ENCODE measurements at regions not wholly inside any gene's neighbourhood (a gene's known extent, or its start where the extent isn't known, plus 50 kb on each side); places are given as distances from the start of the nearest gene placed in this dataset.

- intact Hi-C loops (cut with micrococcal nuclease), result no loop called here
These were observed 223.5 kb upstream of the MEF2C start for GRCh38 chr5:89106480-89106879.

More at GRCh38 chr5:89106480-89106879, 223.5 kb upstream of the MEF2C start:
- Histone ChIP-seq H3K14ac (replicated peaks; ENCODE audit: low read depth, low read length) (no peak overlapping the region), H2BK15ac (ENCODE audit: low read depth, low read length) (no peak overlapping the region), H3K23ac (ENCODE audit: low read depth, low read length) (no peak overlapping the region), H3K56ac (ENCODE audit: extremely low read depth, insufficient read depth, low read length) (no peak overlapping the region), H2AK5ac (ENCODE audit: low read depth, low read length) (no peak overlapping the region), H3K36me3 (ENCODE audit: control insufficient read depth, insufficient read depth, low read length) (no peaks in the 10 kb centered on the region), H4K5ac (ENCODE audit: low read depth, low read length) (no peak overlapping the region), H3K4ac (ENCODE audit: low read depth, low read length) (no peak overlapping the region), H3K27ac (ENCODE audit: insufficient read depth, low read length) (no peak overlapping the region), H2AK9ac (replicated peaks; ENCODE audit: low read depth, low read length, poor library complexity) (no peak overlapping the region), H3K9ac (ENCODE audit: low read depth, low read length) (no peak overlapping the region), H4K20me1 (ENCODE audit: insufficient read depth, low read length) (no peaks in the 10 kb centered on the region), H4K91ac (ENCODE audit: insufficient read depth, low read depth, low read length) (no peak overlapping the region), H2BK20ac (ENCODE audit: low read depth, low read length) (no peak overlapping the region), H3K4me2 (ENCODE audit: low read depth, low read length) (no peak overlapping the region), H3K4me3 (ENCODE audit: insufficient read depth, low read depth, low read length) (no peak overlapping the region), H2BK5ac (ENCODE audit: low read depth, low read length, poor library complexity, severe bottlenecking) (no peak overlapping the region), H3K18ac (ENCODE audit: low read depth, low read length) (no peak overlapping the region), H2AFZ (replicated peaks; ENCODE audit: low read length, poor library complexity) (no peak overlapping the region), H3K79me1 (ENCODE audit: low read depth in 1 of 2, low read length in 2 of 2) (no peaks in the 10 kb centered on the region), H4K8ac (ENCODE audit: low read depth in 2 of 2, low read length in 2 of 2) (no peak overlapping the region), H3K4me1 (ENCODE audit: control insufficient read depth, insufficient read depth, low read length) (no peaks in the 10 kb centered on the region), H3K9me3 (ENCODE audit: control insufficient read depth, insufficient read depth, low read length) (no peaks in the 10 kb centered on the region), H3K27me3 (ENCODE audit: control insufficient read depth, insufficient read depth, low read length) (no peaks in the 10 kb centered on the region), H3K9me1 (ENCODE audit: insufficient read depth, low read length) (no peaks in the 10 kb centered on the region), H2BK120ac (ENCODE audit: low read depth, low read length) (no peak overlapping the region)
- DNase-seq (no peak), ATAC-seq (ENCODE audit: low read depth) (no peak)
- in situ Hi-C loops (cut with MboI; ENCODE audit: low sequenced_read_pairs) (no loop called here), dilution Hi-C loops (cut with HindIII; ENCODE audit: low sequenced_read_pairs, unreplicated experiment) (no loop called here)
- no CpG with 5 or more reads among the region's 1 CpG for WGBS, 2 experiments (ENCODE audit: extremely low coverage in 2 of 2, insufficient read length in 1 of 2)
- BruUV-seq (replicated peaks), result no TSS peak
- ChIA-PET CTCF (no interaction called here), POLR2A (ENCODE audit: unreplicated experiment) (no interaction called here)
- TF ChIP-seq RAD21 (IDR thresholded peaks at IDR 0.05; ENCODE audit: low read length) (no peak), RCOR1 (IDR thresholded peaks at IDR 0.05; ENCODE audit: insufficient replicate concordance, low read length) (no peak), RFX5 (IDR thresholded peaks at IDR 0.05; ENCODE audit: low read depth, low read length) (no peak), MXI1 (IDR thresholded peaks at IDR 0.05; ENCODE audit: borderline replicate concordance, low read depth, low read length) (no peak), ELK1 (IDR thresholded peaks at IDR 0.05; ENCODE audit: borderline replicate concordance, low read depth, low read length) (no peak), POLR2A (IDR thresholded peaks at IDR 0.05; ENCODE audit: low read depth, low read length) (no peak), SMC3 (IDR thresholded peaks at IDR 0.05; ENCODE audit: low read depth, low read length) (no peak), FOS (IDR thresholded peaks at IDR 0.05; ENCODE audit: low read depth, low read length) (no peak), MAZ (IDR thresholded peaks at IDR 0.05; ENCODE audit: borderline replicate concordance, low read depth, low read length) (no peak), CTCF (conservative IDR thresholded peaks at IDR 0.05; ENCODE audit: low read depth, low read length) (no peak)
